DMS53 treated with DMSO at 0.1 percent for 48 hours (cell line): ENCODE measurements at regions not wholly inside any gene's neighbourhood (a gene's known extent, or its start where the extent isn't known, plus 50 kb on each side); places are given as distances from the start of the nearest gene placed in this dataset.

Experiments
- DNase-seq: peaks from one replicate; lab custom pipeline; 2025; ENCODE audit not compliant: unreplicated experiment; lab: John Stamatoyannopoulos, UW

GRCh38 chr11:127219704-127220103 is 219.1 kb upstream of the KIRREL3 start:
- DNase-seq: no peak

GRCh38 chr11:127218275-127218608 is 217.7 kb upstream of the KIRREL3 start:
- no peak for DNase-seq

GRCh38 chr11:127217452-127218274 is 217.1 kb upstream of the KIRREL3 start:
- no peak for DNase-seq

GRCh38 chr11:127205688-127206217 is 205.2 kb upstream of the KIRREL3 start:
- DNase-seq: no peak

- no peak for DNase-seq
Measured at GRCh38 chr11:127203490-127203889, 202.9 kb upstream of the KIRREL3 start.

- no peak for DNase-seq
Measured at GRCh38 chr11:127202105-127202504, 201.5 kb upstream of the KIRREL3 start.

- DNase-seq: no peak
Measured at GRCh38 chr11:127199306-127199801, 198.8 kb upstream of the KIRREL3 start.

GRCh38 chr11:127195501-127196120 is 195.0 kb upstream of the KIRREL3 start:
- no peak for DNase-seq

GRCh38 chr11:127194521-127194920 is 194.0 kb upstream of the KIRREL3 start:
- DNase-seq: no peak

- no peak for DNase-seq
Measured at GRCh38 chr11:127193950-127194349, 193.4 kb upstream of the KIRREL3 start.

GRCh38 chr11:127191689-127192088 is 191.1 kb upstream of the KIRREL3 start:
- no peak for DNase-seq

GRCh38 chr11:127191261-127191660 is 190.7 kb upstream of the KIRREL3 start:
- no peak for DNase-seq

GRCh38 chr11:127182586-127183203 is 182.1 kb upstream of the KIRREL3 start:
- DNase-seq: no peak

GRCh38 chr11:127157225-127157624 is 156.7 kb upstream of the KIRREL3 start:
- no peak for DNase-seq

- no peak for DNase-seq
Measured at GRCh38 chr11:127149410-127149809, 148.8 kb upstream of the KIRREL3 start.

- DNase-seq: no peak
Measured at GRCh38 chr11:127143251-127143650, 142.7 kb upstream of the KIRREL3 start.

- no peak for DNase-seq
Measured at GRCh38 chr11:127138613-127139012, 138.0 kb upstream of the KIRREL3 start.

- DNase-seq: no peak
Measured at GRCh38 chr11:127137771-127138280, 137.3 kb upstream of the KIRREL3 start.

GRCh38 chr11:127136438-127136837 is 135.9 kb upstream of the KIRREL3 start:
- no peak for DNase-seq

GRCh38 chr11:127135256-127135655 is 134.7 kb upstream of the KIRREL3 start:
- DNase-seq: no peak

GRCh38 chr11:127133061-127133460 is 132.5 kb upstream of the KIRREL3 start:
- DNase-seq: no peak

GRCh38 chr11:127130321-127130720 is 129.8 kb upstream of the KIRREL3 start:
- DNase-seq: no peak
